Stimulated activated naive CD8-positive, alpha-beta T cell treated with anti-CD3 and anti-CD28 coated beads, Interleukin-15, amount 100 ng/mL, for 72 hours (primary cell): ENCODE measurements at regions not wholly inside any gene's neighbourhood (a gene's known extent, or its start where the extent isn't known, plus 50 kb on each side); places are given as distances from the start of the nearest gene placed in this dataset.
"Not testable (repeated sequence)": the region's sequence is repeated elsewhere in the genome, so short reads cannot be mapped to it uniquely, and the experiment has no call there.

Experiments used
- ATAC-seq: fragments of 150-1000 bp; cut with Tn5 transposase; 2 replicates; pipeline ENCODE4 v1.10.0; 2021; ENCODE audit warnings: mild to moderate bottlenecking, moderate library complexity
- DNase-seq, 2 donors: peaks; one replicate each; pipeline ENCODE4 v3.0.0; 2021 to 2022
- H3K27ac Mint-ChIP-seq, 2 donors: one replicate each; pipeline ENCODE4 v1.8.0; 2022; ENCODE audit warnings: mild to moderate bottlenecking in 2 of 2, mixed read lengths in 2 of 2, moderate library complexity in 2 of 2
- H3K27me3 Mint-ChIP-seq: one replicate; pipeline ENCODE4 v1.8.0; 2022; ENCODE audit warnings: mixed read lengths
- H3K4me1 Mint-ChIP-seq: one replicate; pipeline ENCODE4 v1.8.0; 2022; ENCODE audit warnings: mild to moderate bottlenecking, mixed read lengths
- H3K4me3 Mint-ChIP-seq, 2 donors: one replicate each; pipeline ENCODE4 v1.8.0; 2022; ENCODE audit warnings: mild to moderate bottlenecking in 2 of 2, mixed read lengths in 2 of 2, moderate library complexity in 1 of 2
- H3K9me3 Mint-ChIP-seq, 2 donors: one replicate each; pipeline ENCODE4 v1.8.0; 2022; ENCODE audit warnings: mixed read lengths in 2 of 2

DNA sequence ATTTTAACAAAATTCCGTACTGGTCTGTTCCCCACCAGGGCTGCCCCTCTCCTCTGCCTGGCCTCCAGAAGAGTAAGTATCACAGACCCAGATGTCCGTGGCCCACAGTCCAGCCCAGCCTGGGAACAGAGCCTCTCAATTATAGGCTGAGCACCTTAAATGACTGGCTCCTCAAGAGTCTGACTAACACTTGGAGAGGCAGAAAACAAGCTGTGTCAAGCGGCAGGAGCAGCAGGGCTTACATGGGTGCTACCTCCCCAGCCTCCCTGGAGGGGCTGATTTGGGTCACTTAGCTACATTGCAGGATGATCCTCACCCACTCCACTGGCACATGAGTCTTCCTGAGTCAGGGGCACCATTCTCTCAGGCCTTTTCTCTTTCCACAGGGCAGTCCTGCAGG, 209.7 kb downstream of the COPRS start:
- Mint-ChIP-seq H3K27me3 (peaks cover 7% of the 10 kb centered on the region), H3K4me1 (no peaks in the 10 kb centered on the region), H3K27ac (no peak overlapping the region), H3K9me3 (peaks cover 22 to 27% of the 10 kb centered on the region in 2 donors), H3K4me3 (no peak overlapping the region)
- ATAC-seq (no peak), DNase-seq (no peak)

DNA sequence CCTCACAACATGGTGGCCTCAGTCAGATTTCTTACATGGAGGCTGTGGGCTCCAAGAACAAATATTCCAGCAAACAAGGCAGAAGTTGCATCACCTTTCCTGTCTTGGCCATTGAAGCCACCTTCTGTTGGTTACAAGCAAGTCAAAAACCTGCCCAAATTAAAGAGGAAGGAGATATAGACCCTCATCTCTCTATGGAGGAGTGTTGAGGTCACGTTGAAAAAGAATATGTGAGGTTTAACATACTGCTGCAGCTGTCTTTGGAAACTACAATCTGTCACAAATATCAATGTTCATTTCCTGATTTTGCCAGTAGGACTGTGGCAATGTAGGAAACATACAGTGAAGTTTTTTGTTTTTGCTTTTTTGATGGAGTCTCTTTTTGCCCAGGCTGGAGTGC, 211.4 kb downstream of the COPRS start:
- DNase-seq (no peak), ATAC-seq (no peak)
- Mint-ChIP-seq H3K4me3 (no peak overlapping the region), H3K27me3 (peaks cover 7% of the 10 kb centered on the region), H3K9me3 (peaks cover 27 to 36% of the 10 kb centered on the region in 2 donors), H3K4me1 (no peaks in the 10 kb centered on the region), H3K27ac (no peak overlapping the region)

DNA sequence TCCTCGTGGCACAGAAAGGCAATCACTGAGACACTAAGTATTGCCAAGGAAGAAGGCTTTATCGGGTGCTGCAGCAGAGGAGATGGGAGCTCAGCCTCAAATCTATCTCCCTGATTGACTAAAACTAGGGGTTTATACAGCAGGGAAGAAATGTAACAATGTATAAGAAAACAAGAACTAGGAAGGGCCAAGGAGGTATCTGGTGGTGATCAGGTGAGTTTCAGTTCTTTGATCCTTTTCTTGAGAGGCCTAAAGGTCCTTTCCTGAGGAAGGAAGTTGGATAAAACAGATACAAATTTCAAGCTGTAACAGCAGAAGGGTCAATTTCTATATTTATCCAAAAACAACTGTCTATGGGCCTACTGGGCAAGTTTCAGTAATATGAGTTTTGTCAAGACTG, 212.4 kb downstream of the COPRS start:
- no peak for DNase-seq
- ATAC-seq, result no peak
- peaks cover 27 to 36% of the 10 kb centered on the region in 2 donors for H3K9me3 Mint-ChIP-seq
- H3K4me1 Mint-ChIP-seq, result no peaks in the 10 kb centered on the region
- peaks cover 14% of the 10 kb centered on the region for H3K27me3 Mint-ChIP-seq
- H3K4me3 Mint-ChIP-seq, result no peak overlapping the region
- H3K27ac Mint-ChIP-seq, result no peak overlapping the region

GRCh38 chr17:31645351-31645750, 213.7 kb downstream of the COPRS start:
- ATAC-seq (no peak), DNase-seq (no peak)
- peaks cover 15% of the 10 kb centered on the region for H3K27me3 Mint-ChIP-seq
- no peak overlapping the region for H3K27ac Mint-ChIP-seq
- H3K4me1 Mint-ChIP-seq, result no peaks in the 10 kb centered on the region
- H3K4me3 Mint-ChIP-seq, result no peak overlapping the region
- peaks cover 27 to 36% of the 10 kb centered on the region in 2 donors for H3K9me3 Mint-ChIP-seq

- no peak for DNase-seq
- H3K27me3 Mint-ChIP-seq, result peaks cover 40% of the 10 kb centered on the region
- no peaks in the 10 kb centered on the region for H3K4me1 Mint-ChIP-seq
- no peak overlapping the region for H3K4me3 Mint-ChIP-seq
- no peak overlapping the region for H3K27ac Mint-ChIP-seq
- ATAC-seq, result no peak
- peaks cover 0 to under 1% of the 10 kb centered on the region in 2 donors for H3K9me3 Mint-ChIP-seq
These were observed 227.3 kb downstream of the COPRS start for GRCh38 chr17:31631766-31632165.

- DNase-seq, H3K9me3 Mint-ChIP-seq, H3K4me3 Mint-ChIP-seq, H3K27ac Mint-ChIP-seq, H3K4me1 Mint-ChIP-seq, ATAC-seq: not testable (repeated sequence)
- H3K27me3 Mint-ChIP-seq, result peaks cover 40% of the 10 kb centered on the region
These were observed 228.2 kb downstream of the COPRS start for GRCh38 chr17:31630866-31631265.

DNA sequence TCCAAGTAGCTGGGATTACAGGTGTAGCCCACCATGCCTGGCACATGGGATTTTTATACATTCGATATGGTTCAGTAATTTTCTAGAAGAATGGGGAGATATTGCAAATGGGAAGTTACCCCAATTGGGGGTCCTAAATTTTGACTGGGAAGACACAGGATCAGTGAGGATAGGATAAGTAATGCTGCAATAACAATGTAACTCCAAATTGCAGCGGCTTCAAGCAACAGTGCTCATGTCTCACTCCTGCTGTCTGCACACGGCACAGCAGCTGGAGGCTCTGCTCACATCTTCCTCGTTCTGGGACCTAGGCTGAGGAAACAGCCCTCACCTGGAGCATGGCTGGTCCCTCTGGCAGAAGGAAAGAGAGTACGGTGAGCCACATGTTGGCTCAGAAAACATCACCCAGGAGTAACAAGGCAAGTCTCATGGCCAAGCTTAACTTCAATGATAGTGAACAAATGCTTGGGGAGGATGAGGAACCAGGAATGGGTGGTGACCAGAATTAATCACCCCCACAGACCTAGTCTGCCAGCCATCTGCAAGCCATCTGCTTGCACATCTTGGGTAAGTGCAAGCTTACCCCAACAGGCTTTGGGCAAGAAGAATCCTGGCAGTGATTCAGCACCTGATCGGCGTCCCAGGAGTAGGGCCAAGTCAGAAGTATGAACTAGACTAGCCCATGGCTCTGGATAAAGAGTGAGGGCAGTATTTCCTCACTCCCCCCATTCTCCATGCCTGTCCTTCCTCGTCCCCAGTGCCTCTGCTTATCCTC, 229.2 kb downstream of the COPRS start:
- DNase-seq (no peak), ATAC-seq (no peak)
- H3K4me3 Mint-ChIP-seq, result no peak overlapping the region
- no peaks in the 10 kb centered on the region for H3K9me3 Mint-ChIP-seq
- no peaks in the 10 kb centered on the region for H3K4me1 Mint-ChIP-seq
- H3K27me3 Mint-ChIP-seq, result peaks cover 33% of the 10 kb centered on the region
- no peak overlapping the region for H3K27ac Mint-ChIP-seq

GRCh38 chr17:31627960-31628359, 231.1 kb downstream of the COPRS start:
- Mint-ChIP-seq H3K4me3 (no peak overlapping the region), H3K4me1 (no peaks in the 10 kb centered on the region), H3K27me3 (peaks cover 22% of the 10 kb centered on the region), H3K9me3 (peaks cover 10% of the 10 kb centered on the region in 2 donors), H3K27ac (no peak overlapping the region)
- DNase-seq (no peak), ATAC-seq (no peak)

GRCh38 chr17:31623990-31624389, 232.5 kb downstream of the RAB11FIP4 start:
- DNase-seq, result no peak
- no peak overlapping the region for H3K4me3 Mint-ChIP-seq
- peaks cover 10% of the 10 kb centered on the region in 2 donors for H3K9me3 Mint-ChIP-seq
- H3K27me3 Mint-ChIP-seq, result peaks cover 13% of the 10 kb centered on the region
- H3K27ac Mint-ChIP-seq, result peak overlapping the region in 1 of 2 donors; percentile 85
- H3K4me1 Mint-ChIP-seq, result no peaks in the 10 kb centered on the region
- no peak for ATAC-seq

- H3K4me1 Mint-ChIP-seq, result no peaks in the 10 kb centered on the region
- H3K27me3 Mint-ChIP-seq, result peaks cover 1% of the 10 kb centered on the region
- H3K4me3 Mint-ChIP-seq, result no peak overlapping the region
- H3K27ac Mint-ChIP-seq, result no peak overlapping the region
- ATAC-seq (no peak), DNase-seq (no peak)
- peaks cover 10% of the 10 kb centered on the region in 2 donors for H3K9me3 Mint-ChIP-seq
These were observed 231.0 kb downstream of the RAB11FIP4 start for GRCh38 chr17:31622500-31622899.

DNA sequence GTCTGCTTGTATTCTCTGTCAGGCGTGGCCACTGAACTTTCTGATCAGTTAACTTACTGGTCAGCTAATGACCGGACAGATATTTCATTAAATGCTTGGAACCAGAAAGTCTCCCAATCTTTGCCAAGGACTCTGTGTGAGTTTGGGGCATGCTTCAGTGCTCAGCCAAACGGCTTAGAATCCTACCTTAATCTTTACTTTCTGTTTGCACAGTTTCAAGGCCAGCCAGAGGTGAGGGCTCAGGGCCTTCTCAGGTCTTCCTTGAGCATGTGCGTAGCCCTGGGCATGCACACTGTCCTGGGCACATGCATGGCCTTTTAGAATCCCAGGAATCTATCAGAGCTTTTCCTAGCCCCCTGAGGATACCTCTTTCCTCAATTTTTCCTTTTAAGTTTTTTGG, 230.1 kb downstream of the RAB11FIP4 start:
- DNase-seq (no peak), ATAC-seq (no peak)
- Mint-ChIP-seq H3K4me1 (no peaks in the 10 kb centered on the region), H3K27ac (no peak overlapping the region), H3K9me3 (peaks cover 10% of the 10 kb centered on the region in 2 donors), H3K4me3 (no peak overlapping the region), H3K27me3 (no peaks in the 10 kb centered on the region)

GRCh38 chr17:31611053-31611452, 219.6 kb downstream of the RAB11FIP4 start:
- not testable (repeated sequence) for H3K4me1 Mint-ChIP-seq, H3K27me3 Mint-ChIP-seq, H3K27ac Mint-ChIP-seq, H3K4me3 Mint-ChIP-seq, DNase-seq, ATAC-seq, H3K9me3 Mint-ChIP-seq

DNA sequence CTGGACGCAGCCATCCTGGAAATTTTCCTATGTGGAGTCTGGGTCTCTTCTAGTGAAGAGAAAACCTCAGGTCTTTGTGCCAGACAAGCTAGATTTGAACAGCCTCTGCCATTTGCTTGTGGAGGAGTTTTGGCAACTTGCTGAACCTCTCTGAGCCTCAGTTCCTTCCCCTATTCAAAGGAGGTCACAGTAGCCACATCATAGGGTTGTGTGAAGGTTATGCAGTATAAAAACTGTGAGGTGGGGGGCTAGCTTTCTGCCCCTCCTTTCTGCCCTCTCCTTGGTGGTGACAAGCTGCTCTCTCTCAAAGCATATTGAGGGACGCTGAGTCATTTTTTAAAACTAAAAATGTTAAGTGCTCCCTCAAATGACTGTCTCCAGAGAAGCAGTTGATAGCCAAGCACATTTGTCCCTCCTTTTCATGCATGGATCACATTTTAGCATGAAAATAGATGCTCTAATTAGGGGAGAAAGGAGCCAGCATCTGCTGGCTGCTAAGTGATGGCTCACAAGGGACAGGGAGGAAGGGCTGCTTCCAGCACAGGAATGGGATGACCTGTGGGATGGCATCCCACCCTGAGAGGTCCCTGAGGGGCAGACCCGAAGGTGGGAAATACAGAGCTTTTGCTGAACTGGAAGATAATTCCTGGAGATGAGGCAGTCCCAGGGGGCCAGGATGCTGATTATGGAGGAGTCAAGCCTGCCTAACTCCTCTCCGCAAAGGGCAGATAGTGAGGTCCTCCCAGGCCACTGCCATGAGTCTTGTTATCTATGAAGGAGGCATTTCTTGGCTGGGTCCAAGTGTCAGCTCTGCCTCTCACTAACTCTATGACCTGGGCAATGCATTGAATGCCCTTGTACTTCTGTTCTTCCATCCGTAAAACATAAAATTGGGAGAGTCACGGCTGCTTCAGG, 218.8 kb downstream of the RAB11FIP4 start:
- ATAC-seq (no peak), DNase-seq (no peak)
- no peaks in the 10 kb centered on the region for H3K9me3 Mint-ChIP-seq
- no peaks in the 10 kb centered on the region for H3K4me1 Mint-ChIP-seq
- H3K27ac Mint-ChIP-seq, result no peak overlapping the region
- H3K27me3 Mint-ChIP-seq, result no peaks in the 10 kb centered on the region
- H3K4me3 Mint-ChIP-seq, result no peak overlapping the region

- Mint-ChIP-seq H3K27me3 (no peaks in the 10 kb centered on the region), H3K4me1 (no peaks in the 10 kb centered on the region), H3K27ac (no peak overlapping the region), H3K4me3 (no peak overlapping the region), H3K9me3 (no peaks in the 10 kb centered on the region)
- ATAC-seq (no peak), DNase-seq (no peak)
These were observed 217.9 kb downstream of the RAB11FIP4 start for GRCh38 chr17:31609331-31609730.

GRCh38 chr17:31608659-31609254, 217.3 kb downstream of the RAB11FIP4 start:
- Mint-ChIP-seq H3K9me3 (no peaks in the 10 kb centered on the region), H3K4me3 (no peak overlapping the region), H3K27ac (no peak overlapping the region), H3K4me1 (no peaks in the 10 kb centered on the region), H3K27me3 (no peaks in the 10 kb centered on the region)
- ATAC-seq (no peak), DNase-seq (no peak)

DNA sequence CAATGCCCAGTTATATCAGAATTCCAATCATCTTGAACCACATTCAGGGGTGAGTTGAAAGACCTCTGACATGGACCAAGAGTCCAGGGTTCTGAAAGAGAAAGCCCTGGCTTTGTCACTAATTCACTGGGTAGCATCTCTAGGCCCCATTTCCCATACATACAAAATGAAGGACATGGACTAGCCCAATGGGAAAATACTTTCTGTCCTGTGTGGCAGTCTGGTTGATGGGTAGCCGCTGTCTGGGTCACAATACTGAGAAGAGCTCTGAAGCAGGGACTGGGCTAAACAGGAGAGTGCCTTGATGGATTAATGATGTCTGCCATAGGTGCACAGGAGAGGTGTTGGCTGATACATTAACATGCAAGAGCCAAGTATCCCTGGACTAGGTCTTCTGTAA, 214.3 kb downstream of the RAB11FIP4 start:
- Mint-ChIP-seq H3K9me3 (no peaks in the 10 kb centered on the region), H3K27me3 (no peaks in the 10 kb centered on the region), H3K4me1 (no peaks in the 10 kb centered on the region), H3K27ac (no peak overlapping the region), H3K4me3 (no peak overlapping the region)
- ATAC-seq, result no peak
- DNase-seq, result no peak
